B cell (primary cell): ENCODE measurements at regions not wholly inside any gene's neighbourhood (a gene's known extent, or its start where the extent isn't known, plus 50 kb on each side); places are given as distances from the start of the nearest gene placed in this dataset.
A peak's percentile ranks its signal among the peaks of the same experiment; 100 is the strongest.

Experiments
- ATAC-seq: fragments of 200-7000 bp; cut with Tn5 transposase; one replicate; pipeline ENCODE4 v1.10.0; 2021; ENCODE audit warnings: low read depth, mild to moderate bottlenecking, moderate number of reproducible peaks, moderate library complexity
- CTCF ChIA-PET: fragments of 350-600 bp; sonication (Branson Sonifier 250); formaldehyde crosslinking; loops from one replicate; lab custom pipeline; 2021; ENCODE audit warnings: antibody characterized with exemption, inconsistent platforms; lab: Charles Lee
- POLR2A ChIA-PET: fragments of 350-600 bp; sonication (Branson Sonifier 250); formaldehyde crosslinking; loops from one replicate; lab custom pipeline; 2021; ENCODE audit warnings: antibody characterized with exemption; lab: Charles Lee
- DNase-seq: peaks from one replicate; pipeline ENCODE4 v3.0.0; 2013
- H2AFZ ChIP-seq: 2 replicates; pipeline ENCODE4 v1.6.1; 2012; ENCODE audit warnings: mild to moderate bottlenecking, low read depth, low read length; ENCODE audit not compliant: insufficient read depth, poor library complexity, severe bottlenecking
- H3K27ac ChIP-seq, 2 donors: 1 replicate in 1 of 2; 2 replicates in 1 of 2; pipeline ENCODE4 v1.5.1; 2012 to 2013; ENCODE audit warnings: low read length in 2 of 2, mild to moderate bottlenecking in 2 of 2, moderate library complexity in 1 of 2
- H3K27me3 ChIP-seq, 4 experiments: fragments of 200-600 bp in 1 of 4; sonication (generic) in 1 of 4; replicated peaks in 1 of 4; 1 replicate in 2 of 4; 2 replicates in 2 of 4; pipeline versions ENCODE4 v1.6.1 to v1.7.0; 2013 to 2016; ENCODE audit warnings: low read length in 3 of 4, mild to moderate bottlenecking in 2 of 4, mixed read lengths in 1 of 4, moderate library complexity in 1 of 4; ENCODE audit not compliant: insufficient read depth in 4 of 4, control insufficient read depth in 3 of 4; ENCODE audit errors: control extremely low read depth in 1 of 4
- H3K36me3 ChIP-seq, 2 experiments: replicated peaks in 1 of 2; 1 replicate in 1 of 2; 2 replicates in 1 of 2; pipeline versions ENCODE4 v1.6.1 to v1.7.1; 2013; ENCODE audit warnings: low read length in 1 of 2; ENCODE audit not compliant: insufficient read depth in 2 of 2, control insufficient read depth in 1 of 2; ENCODE audit errors: control extremely low read depth in 1 of 2, extremely low read depth in 1 of 2
- H3K4me1 ChIP-seq, 2 donors: fragments of 200-600 bp in 1 of 2; sonication (generic) in 1 of 2; 1 replicate in 1 of 2; 2 replicates in 1 of 2; pipeline versions ENCODE4 v1.5.1 to v1.6.1; 2013 to 2017; ENCODE audit warnings: low read length in 2 of 2; ENCODE audit not compliant: control insufficient read depth in 2 of 2, insufficient read depth in 2 of 2
- H3K4me2 ChIP-seq: replicated peaks from 2 replicates; pipeline ENCODE3; 2012; ENCODE audit warnings: mild to moderate bottlenecking, low read depth, low read length; ENCODE audit not compliant: poor library complexity, severe bottlenecking
- H3K4me3 ChIP-seq, 5 experiments: fragments of 200-600 bp in 1 of 5; sonication (generic) in 1 of 5; 1 replicate in 3 of 5; 2 replicates in 2 of 5; pipeline versions ENCODE4 v1.5.1 to v1.7.0; 2011 to 2016; ENCODE audit warnings: low read length in 4 of 5, mild to moderate bottlenecking in 4 of 5, low read depth in 2 of 5, control low read depth in 1 of 5, moderate library complexity in 1 of 5; ENCODE audit not compliant: insufficient read depth in 1 of 5; ENCODE audit errors: control extremely low read depth in 1 of 5, extremely low read depth in 1 of 5
- H3K79me2 ChIP-seq: fragments of 200-600 bp; sonication (generic); one replicate; pipeline ENCODE4 v1.6.0; 2016; ENCODE audit warnings: low read length; ENCODE audit not compliant: control insufficient read depth, insufficient read depth
- H3K9ac ChIP-seq: fragments of 200-600 bp; sonication (generic); 2 replicates; pipeline ENCODE4 v1.6.1; 2017; ENCODE audit warnings: mild to moderate bottlenecking, low read length, moderate library complexity
- H3K9me3 ChIP-seq, 3 donors: one replicate each; pipeline versions ENCODE4 v1.6.1 to v1.7.1; 2013; ENCODE audit warnings: low read length in 2 of 3; ENCODE audit not compliant: control insufficient read depth in 2 of 3, insufficient read depth in 1 of 3; ENCODE audit errors: control extremely low read depth in 1 of 3
- H4K20me1 ChIP-seq: 2 replicates; pipeline ENCODE4 v1.6.0; 2012; ENCODE audit warnings: mild to moderate bottlenecking, low read length; ENCODE audit not compliant: insufficient read depth, control insufficient read depth, poor library complexity, severe bottlenecking
- H3K27ac Mint-ChIP-seq: one replicate; pipeline ENCODE4 v1.8.0; 2021; ENCODE audit warnings: mixed read lengths
- H3K27me3 Mint-ChIP-seq: one replicate; pipeline ENCODE4 v1.8.0; 2021; ENCODE audit warnings: mixed read lengths
- H3K4me1 Mint-ChIP-seq: one replicate; pipeline ENCODE4 v1.8.0; 2021; ENCODE audit warnings: mixed read lengths
- H3K4me3 Mint-ChIP-seq: one replicate; pipeline ENCODE4 v1.8.0; 2021; ENCODE audit warnings: mixed read lengths
- H3K9me3 Mint-ChIP-seq: one replicate; pipeline ENCODE4 v1.8.0; 2022; ENCODE audit warnings: mixed read lengths; ENCODE audit not compliant: insufficient read depth
- CTCF ChIP-seq: fragments of 200-600 bp; IDR thresholded peaks from one replicate; pipeline ENCODE4 v1.8.0; 2022; ENCODE audit warnings: antibody characterized with exemption, mild to moderate bottlenecking
- EZH2 ChIP-seq: IDR thresholded peaks from 2 replicates; pipeline ENCODE4 v1.6.1; 2012; ENCODE audit warnings: borderline replicate concordance, low read depth, mild to moderate bottlenecking, moderate library complexity, low read length; ENCODE audit not compliant: insufficient read depth, poor library complexity, severe bottlenecking
- WGBS: methylation state at CpG from one replicate; pipeline ENCODE4 v1.1.5; 2013; ENCODE audit warnings: missing lambda C conversion rate; ENCODE audit not compliant: insufficient coverage; 5-methylcytosine and 5-hydroxymethylcytosine counted together
- intact Hi-C: fragments of 100-400 bp; cut with micrococcal nuclease; formaldehyde crosslinking; loops from one replicate; pipeline ENCODE4 v1.10.0; 2022

GRCh38 chr6:147441751-147442150, 66.7 kb upstream of the SAMD5 start:
- Histone ChIP-seq H3K9me3 (no peaks in the 10 kb centered on the region), H2AFZ (no peak overlapping the region), H3K4me3 (no peak overlapping the region), H3K79me2 (no peaks in the 10 kb centered on the region), H3K9ac (no peak overlapping the region), H3K4me2 (no peak overlapping the region), H4K20me1 (no peaks in the 10 kb centered on the region), H3K27ac (no peak overlapping the region), H3K36me3 (no peaks in the 10 kb centered on the region), H3K27me3 (peaks cover 0 to 4% (median 0%) of the 10 kb centered on the region in 4 experiments), H3K4me1 (no peaks in the 10 kb centered on the region)
- no peak for DNase-seq
- Mint-ChIP-seq H3K27me3 (peaks cover 18% of the 10 kb centered on the region), H3K9me3 (no peaks in the 10 kb centered on the region), H3K4me3 (no peak overlapping the region), H3K4me1 (no peaks in the 10 kb centered on the region), H3K27ac (no peak overlapping the region)
- no peak for ATAC-seq
- 89% methylated on average over 1 of the region's 1 CpG for WGBS
- CTCF ChIA-PET: no interaction called here
- intact Hi-C loops: no loop called here
- TF ChIP-seq EZH2: no peak
- TF ChIP-seq CTCF: no peak
- POLR2A ChIA-PET: no interaction called here

DNA sequence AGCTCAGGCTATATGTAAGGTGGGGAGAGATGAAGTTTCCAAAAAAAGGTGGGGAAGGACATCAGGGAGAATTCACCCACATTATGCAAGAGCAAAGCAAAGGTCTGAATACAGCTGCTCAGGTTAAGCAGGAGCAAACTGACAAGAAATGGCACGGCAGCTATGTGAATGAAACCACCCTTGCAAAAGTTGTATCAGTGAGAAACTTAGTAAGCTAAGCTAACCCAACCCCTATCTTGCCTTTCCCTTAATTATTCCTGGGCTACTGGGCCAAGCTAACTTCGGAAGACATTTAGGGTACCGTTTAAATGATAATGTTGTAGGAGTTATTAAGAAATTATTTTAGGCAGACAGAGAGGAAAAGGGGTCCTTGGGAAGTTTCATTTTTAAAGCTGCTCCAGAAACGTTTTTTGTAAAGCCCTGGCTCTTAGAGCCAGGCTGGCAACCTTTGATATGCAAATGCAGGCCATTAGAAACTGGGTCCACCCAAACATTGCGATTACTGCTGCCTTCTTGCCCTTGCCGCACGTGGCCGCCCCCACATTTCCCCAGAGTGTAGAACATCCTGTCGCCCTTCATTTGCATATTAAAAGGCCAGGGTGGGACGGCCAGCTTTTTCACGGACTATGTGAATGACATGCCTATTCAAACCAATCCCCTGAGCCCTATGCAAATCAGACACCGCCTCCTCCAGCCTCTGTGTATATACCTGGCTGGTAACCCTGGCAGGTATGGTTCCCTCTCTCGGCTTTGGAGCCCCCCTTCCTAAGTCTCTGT, 60.5 kb upstream of the SAMD5 start:
- peaks cover 13% of the 10 kb centered on the region for H3K27me3 Mint-ChIP-seq
- intact Hi-C loops: no loop called here
- Histone ChIP-seq H3K4me2 (peak overlapping the region; percentile 15), H4K20me1 (no peaks in the 10 kb centered on the region), H3K27me3 (peaks cover 0 to 4% (median 0%) of the 10 kb centered on the region in 4 experiments), H3K36me3 (no peaks in the 10 kb centered on the region), H3K9ac (no peak overlapping the region), H3K4me1 (peaks cover 0 to 12% of the 10 kb centered on the region in 2 donors), H2AFZ (no peak overlapping the region), H3K79me2 (no peaks in the 10 kb centered on the region), H3K9me3 (peaks cover 0 to 11% (median 3%) of the 10 kb centered on the region in 3 donors), H3K4me3 (no peak overlapping the region), H3K27ac (no peak overlapping the region)
- peak overlapping the region; percentile 21 for H3K4me3 Mint-ChIP-seq
- DNase-seq (peak; percentile 4), ATAC-seq (peak; percentile 47)
- CTCF ChIA-PET: no interaction called here
- POLR2A ChIA-PET: no interaction called here
- no peak for TF ChIP-seq EZH2
- TF ChIP-seq CTCF: no peak
- peaks cover 2% of the 10 kb centered on the region for H3K9me3 Mint-ChIP-seq
- peaks cover 10% of the 10 kb centered on the region for H3K4me1 Mint-ChIP-seq
- WGBS: 60% methylated on average over 12 of the region's 13 CpGs
- no peak overlapping the region for H3K27ac Mint-ChIP-seq
